HepG2 (cell line): ENCODE measurements at regions not wholly inside any gene's neighbourhood (a gene's known extent, or its start where the extent isn't known, plus 50 kb on each side); places are given as distances from the start of the nearest gene placed in this dataset.

Source experiments
- ATAC-seq: fragments of 200-7000 bp; cut with Tn5 transposase; 3 replicates; pipeline ENCODE4 v1.9.1; 2020; ENCODE audit warnings: mild to moderate bottlenecking, moderate library complexity
- BruUV-seq: library from RNA; stranded (reverse); fragments of 400-500 nt; replicated peaks from 2 replicates; lab custom pipeline; 2021; lab: Mats Ljungman, UMichigan
- CTCF ChIA-PET: fragments of 300-600 bp; formaldehyde crosslinking; extraction: SDS; loops from one replicate; lab custom pipeline; 2021; ENCODE audit warnings: low total read pairs, inconsistent platforms, low intra/inter-chr PET ratio; lab: Yijun Ruan, JAX
- POLR2A ChIA-PET: fragments of 350-600 bp; sonication (Branson Sonifier 250); formaldehyde crosslinking; loops from one replicate; lab custom pipeline; 2020; ENCODE audit warnings: antibody characterized with exemption, inconsistent platforms; lab: Yijun Ruan, JAX
- DNase-seq: peaks from one replicate; pipeline ENCODE4 v3.0.0-alpha.2; 2015; ENCODE audit warnings: low spot score
- FAIRE-seq: peaks from 3 replicates; lab custom pipeline; 2011; peaks lifted over from hg19 to GRCh38; lab: Jason Lieb, UNC
- H2AFZ ChIP-seq: one replicate; pipeline ENCODE4 v1.6.1; 2011; ENCODE audit warnings: low read length, inconsistent platforms
- H3K27ac ChIP-seq: fragments of 300-600 bp; 3 replicates; pipeline ENCODE4 v1.8.0; 2011; ENCODE audit warnings: mixed run types, mild to moderate bottlenecking, mixed read lengths, low read length, inconsistent platforms; ENCODE audit not compliant: insufficient read depth; ENCODE audit errors: extremely low read length
- H3K27me3 ChIP-seq, 2 experiments: fragments of 200-600 bp in 1 of 2; 2 replicates in 1 of 2; 3 replicates in 1 of 2; pipeline versions ENCODE4 v1.6.0 to v1.8.0; 2011; ENCODE audit warnings: low read length in 2 of 2, mild to moderate bottlenecking in 2 of 2, moderate library complexity in 2 of 2, inconsistent platforms in 1 of 2; ENCODE audit not compliant: insufficient read depth in 2 of 2, control insufficient read depth in 1 of 2
- H3K36me3 ChIP-seq, 2 experiments: fragments of 200-600 bp in 1 of 2; replicated peaks in 1 of 2; 2 replicates in 1 of 2; 3 replicates in 1 of 2; pipeline versions ENCODE4 v1.5.1 to v1.8.0; 2011; ENCODE audit warnings: low read length in 2 of 2, inconsistent platforms in 1 of 2; ENCODE audit not compliant: insufficient read depth in 2 of 2, control insufficient read depth in 1 of 2
- H3K4me1 ChIP-seq: 2 replicates; pipeline ENCODE4 v1.5.1; 2012; ENCODE audit warnings: low read length, inconsistent platforms; ENCODE audit not compliant: insufficient read depth
- H3K4me2 ChIP-seq: 2 replicates; pipeline ENCODE4 v1.6.0; 2011; ENCODE audit warnings: low read depth, low read length, inconsistent platforms
- H3K4me3 ChIP-seq, 3 experiments: fragments of 200-600 bp in 1 of 3; sonication (generic), shearing (Covaris generic) in 1 of 3; replicated peaks in 1 of 3; 2 replicates each; pipeline ENCODE4 v1.5.1; 2011 to 2016; ENCODE audit warnings: low read length in 3 of 3, inconsistent platforms in 2 of 3, low read depth in 2 of 3, mild to moderate bottlenecking in 2 of 3, control low read depth in 1 of 3, mixed read lengths in 1 of 3; ENCODE audit not compliant: insufficient read depth in 1 of 3
- H3K79me2 ChIP-seq: one replicate; pipeline ENCODE4 v1.6.1; 2011; ENCODE audit warnings: low read length, inconsistent platforms; ENCODE audit not compliant: insufficient read depth
- H3K9ac ChIP-seq: 2 replicates; pipeline ENCODE4 v1.6.0; 2011; ENCODE audit warnings: mild to moderate bottlenecking, low read depth, low read length, inconsistent platforms; ENCODE audit not compliant: insufficient read depth
- H3K9me3 ChIP-seq: 2 replicates; pipeline ENCODE4 v1.5.1; 2012; ENCODE audit warnings: mild to moderate bottlenecking, low read length
- H4K20me1 ChIP-seq: 2 replicates; pipeline ENCODE4 v1.6.0; 2011; ENCODE audit warnings: inconsistent platforms, mild to moderate bottlenecking, low read length, moderate library complexity; ENCODE audit not compliant: insufficient read depth
- AGO1 ChIP-seq: fragments of 200-400 bp; formaldehyde crosslinking; IDR thresholded peaks from 2 replicates; pipeline ENCODE4 v1.6.1; 2017; ENCODE audit warnings: mild to moderate bottlenecking, low read depth, low read length, moderate library complexity; ENCODE audit not compliant: poor library complexity, severe bottlenecking
- BRF2 ChIP-seq: sonication (generic); formaldehyde crosslinking; IDR thresholded peaks from 2 replicates; pipeline ENCODE4 v1.8.1; 2022; ENCODE audit warnings: mild to moderate bottlenecking, missing genetic modification reagents
- FOXC1 ChIP-seq: sonication (generic); formaldehyde crosslinking; IDR thresholded peaks from 2 replicates; pipeline ENCODE4 v1.8.0; 2022; ENCODE audit warnings: mild to moderate bottlenecking, missing genetic modification reagents, borderline replicate concordance
- HOXD1 ChIP-seq: sonication (generic); formaldehyde crosslinking; IDR thresholded peaks from 2 replicates; pipeline ENCODE4 v1.5.0; 2020; ENCODE audit warnings: missing genetic modification reagents
- KDM2A ChIP-seq: sonication (generic); formaldehyde crosslinking; IDR thresholded peaks from 2 replicates; pipeline ENCODE4 v1.4.0; 2020; ENCODE audit warnings: low read depth, missing genetic modification reagents, borderline replicate concordance
- MIER3 ChIP-seq: IDR thresholded peaks from 2 replicates; pipeline ENCODE4 v1.6.1; 2016; ENCODE audit warnings: missing compliant biosample characterization, borderline replicate concordance
- NCOA5 ChIP-seq: sonication (generic); formaldehyde crosslinking; IDR thresholded peaks from 2 replicates; pipeline ENCODE4 v1.4.0; 2020; ENCODE audit warnings: missing genetic modification reagents
- NPAS2 ChIP-seq: sonication (generic); formaldehyde crosslinking; IDR thresholded peaks from 2 replicates; pipeline ENCODE4 v1.8.0; 2022; ENCODE audit warnings: mild to moderate bottlenecking, missing genetic modification reagents, borderline replicate concordance
- SIN3A ChIP-seq: IDR thresholded peaks from 2 replicates; pipeline ENCODE4 v1.6.1; 2011; ENCODE audit warnings: low read depth, mild to moderate bottlenecking, control low read depth, low read length, borderline replicate concordance
- TBX3 ChIP-seq: fragments of 450-650 bp; IDR thresholded peaks from 2 replicates; pipeline ENCODE4 v1.6.1; 2017; ENCODE audit warnings: antibody characterized with exemption, mild to moderate bottlenecking, inconsistent platforms, borderline replicate concordance
- TCF7L2 ChIP-seq: IDR thresholded peaks from 2 replicates; pipeline ENCODE4 v1.6.1; 2011; ENCODE audit warnings: mild to moderate bottlenecking, low read depth, low read length, moderate library complexity
- TFDP2 ChIP-seq: sonication (generic); formaldehyde crosslinking; IDR thresholded peaks from 2 replicates; pipeline ENCODE4 v1.4.0; 2020; ENCODE audit warnings: missing genetic modification reagents
- ZBTB7B ChIP-seq: sonication (generic); formaldehyde crosslinking; IDR thresholded peaks from 2 replicates; pipeline ENCODE4 v1.4.0; 2020; ENCODE audit warnings: missing genetic modification reagents
- ZNF567 ChIP-seq: sonication (generic); formaldehyde crosslinking; IDR thresholded peaks from 2 replicates; pipeline ENCODE4 v1.8.1; 2023; ENCODE audit warnings: mild to moderate bottlenecking, missing genetic modification reagents, borderline replicate concordance
- ZNF781 ChIP-seq: sonication (generic); formaldehyde crosslinking; IDR thresholded peaks from 2 replicates; pipeline ENCODE4 v1.5.1; 2020; ENCODE audit warnings: borderline replicate concordance, mild to moderate bottlenecking, missing genetic modification reagents; ENCODE audit errors: not compliant biosample characterization
- WGBS: methylation state at CpG from one replicate; pipeline ENCODE4 v1.1.6; 2017; ENCODE audit warnings: low lambda C conversion rate; 5-methylcytosine and 5-hydroxymethylcytosine counted together
- in situ Hi-C: cut with HindIII; loops from 2 replicates; pipeline ENCODE4 v1.10.0; 2017; ENCODE audit warnings: low pct_unique_long_range_greater_than_20kb; ENCODE audit not compliant: extremely low pct_ligation_motif_present
- intact Hi-C: fragments of 100-400 bp; cut with micrococcal nuclease; formaldehyde crosslinking; loops from one replicate; pipeline ENCODE4 v1.10.0; 2022; ENCODE audit not compliant: unreplicated experiment

GRCh38 chr3:103134023-103134724 is 699.4 kb downstream of the ZPLD1 start:
- no peak for ATAC-seq
- no TSS peak for BruUV-seq
- no peak for TF ChIP-seq NCOA5 (CRISPR knock-in tag)
- TF ChIP-seq TBX3, result no peak
- TF ChIP-seq BRF2 (CRISPR knock-in tag), result no peak
- no peak for TF ChIP-seq ZBTB7B (CRISPR knock-in tag)
- no peak for TF ChIP-seq TFDP2
- no peaks in the 10 kb centered on the region for H3K27me3 ChIP-seq
- in situ Hi-C loops, result no loop called here
- H3K79me2 ChIP-seq, result no peaks in the 10 kb centered on the region
- H3K4me1 ChIP-seq, result no peaks in the 10 kb centered on the region
- no peaks in the 10 kb centered on the region for H3K9me3 ChIP-seq
- H3K4me2 ChIP-seq, result no peak overlapping the region
- intact Hi-C loops, result no loop called here
- no peak overlapping the region for H2AFZ ChIP-seq
- no peak overlapping the region for H3K4me3 ChIP-seq
- no peak for FAIRE-seq
- no peak overlapping the region for H3K27ac ChIP-seq
- no peaks in the 10 kb centered on the region for H3K36me3 ChIP-seq
- no peak overlapping the region for H3K9ac ChIP-seq
- ChIA-PET CTCF (no interaction called here), POLR2A (no interaction called here)
- DNase-seq, result no peak
- H4K20me1 ChIP-seq, result no peaks in the 10 kb centered on the region
- 3% methylated on average over 1 of the region's 1 CpG for WGBS

GRCh38 chr3:103136621-103137020 is 701.8 kb downstream of the ZPLD1 start:
- Histone ChIP-seq H3K4me2 (no peak overlapping the region), H3K27me3 (no peaks in the 10 kb centered on the region), H2AFZ (no peak overlapping the region), H4K20me1 (no peaks in the 10 kb centered on the region), H3K4me3 (no peak overlapping the region), H3K9ac (no peak overlapping the region), H3K27ac (no peak overlapping the region), H3K9me3 (no peaks in the 10 kb centered on the region), H3K79me2 (no peaks in the 10 kb centered on the region), H3K4me1 (no peaks in the 10 kb centered on the region), H3K36me3 (no peaks in the 10 kb centered on the region)
- CTCF ChIA-PET, result no interaction called here
- FAIRE-seq (no peak), DNase-seq (no peak), ATAC-seq (no peak)
- intact Hi-C loops, result no loop called here
- POLR2A ChIA-PET, result no interaction called here
- no TSS peak for BruUV-seq
- TF ChIP-seq MIER3 (CRISPR knock-in tag) (no peak), TCF7L2 (no peak), SIN3A (no peak), ZNF781 (CRISPR knock-in tag) (no peak), KDM2A (no peak), AGO1 (no peak), NPAS2 (CRISPR knock-in tag) (no peak), HOXD1 (CRISPR knock-in tag) (no peak), FOXC1 (no peak), ZNF567 (CRISPR knock-in tag) (no peak)
- in situ Hi-C loops, result no loop called here
